ENCODE measurements at regions not wholly inside any gene's neighbourhood (a gene's known extent, or its start where the extent isn't known, plus 50 kb on each side); places are given as distances from the start of the nearest gene placed in this dataset.
"Not testable (repeated sequence)": the region's sequence is repeated elsewhere in the genome, so short reads cannot be mapped to it uniquely, and the experiment has no call there.

DNA sequence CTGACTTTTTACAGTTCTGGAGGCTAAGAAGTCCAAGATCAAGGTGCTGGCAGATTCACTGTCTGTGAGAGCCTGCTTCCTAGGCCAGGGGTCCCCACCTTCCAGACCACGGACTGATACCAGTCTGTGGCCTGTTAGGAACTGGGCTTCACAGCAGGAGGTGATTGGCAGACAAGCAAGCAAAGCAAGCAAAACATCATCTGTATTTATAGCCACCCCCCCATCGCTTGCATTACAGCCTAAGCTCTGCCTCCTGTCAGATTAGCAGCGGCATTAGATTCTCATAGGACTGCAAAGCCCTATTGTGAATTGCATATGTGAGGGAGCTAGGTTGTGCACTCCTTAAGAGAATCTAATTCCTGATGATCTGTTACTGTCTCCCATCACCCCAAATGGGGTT lies 194.7 kb upstream of the THRB start:
- no peak for DNase-seq (ENCODE audit: low read depth in 1 of 2, low spot score in 1 of 2)
- Histone ChIP-seq H3K27me3 (ENCODE audit: insufficient read depth, poor library complexity, severe bottlenecking) (no peaks in the 10 kb centered on the region), H3K27ac (replicated peaks) (no peak overlapping the region), H3K4me3 (replicated peaks; ENCODE audit: insufficient read depth, low read length) (no peak overlapping the region)
- TF ChIP-seq POLR2AphosphoS5 (IDR thresholded peaks at IDR 0.05; ENCODE audit: low read depth) (no peak), GABPA (IDR thresholded peaks at IDR 0.05; ENCODE audit: low read depth) (no peak), SPI1 (IDR thresholded peaks at IDR 0.05; ENCODE audit: borderline replicate concordance, low read depth) (no peak)
- TF ChIP-seq, protein P1, sequence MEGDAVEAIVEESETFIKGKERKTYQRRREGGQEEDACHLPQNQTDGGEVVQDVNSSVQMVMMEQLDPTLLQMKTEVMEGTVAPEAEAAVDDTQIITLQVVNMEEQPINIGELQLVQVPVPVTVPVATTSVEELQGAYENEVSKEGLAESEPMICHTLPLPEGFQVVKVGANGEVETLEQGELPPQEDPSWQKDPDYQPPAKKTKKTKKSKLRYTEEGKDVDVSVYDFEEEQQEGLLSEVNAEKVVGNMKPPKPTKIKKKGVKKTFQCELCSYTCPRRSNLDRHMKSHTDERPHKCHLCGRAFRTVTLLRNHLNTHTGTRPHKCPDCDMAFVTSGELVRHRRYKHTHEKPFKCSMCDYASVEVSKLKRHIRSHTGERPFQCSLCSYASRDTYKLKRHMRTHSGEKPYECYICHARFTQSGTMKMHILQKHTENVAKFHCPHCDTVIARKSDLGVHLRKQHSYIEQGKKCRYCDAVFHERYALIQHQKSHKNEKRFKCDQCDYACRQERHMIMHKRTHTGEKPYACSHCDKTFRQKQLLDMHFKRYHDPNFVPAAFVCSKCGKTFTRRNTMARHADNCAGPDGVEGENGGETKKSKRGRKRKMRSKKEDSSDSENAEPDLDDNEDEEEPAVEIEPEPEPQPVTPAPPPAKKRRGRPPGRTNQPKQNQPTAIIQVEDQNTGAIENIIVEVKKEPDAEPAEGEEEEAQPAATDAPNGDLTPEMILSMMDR (IDR thresholded peaks at IDR 0.05; ENCODE audit: insufficient read depth, low read length) = no peak
- TF ChIP-seq, protein P2, sequence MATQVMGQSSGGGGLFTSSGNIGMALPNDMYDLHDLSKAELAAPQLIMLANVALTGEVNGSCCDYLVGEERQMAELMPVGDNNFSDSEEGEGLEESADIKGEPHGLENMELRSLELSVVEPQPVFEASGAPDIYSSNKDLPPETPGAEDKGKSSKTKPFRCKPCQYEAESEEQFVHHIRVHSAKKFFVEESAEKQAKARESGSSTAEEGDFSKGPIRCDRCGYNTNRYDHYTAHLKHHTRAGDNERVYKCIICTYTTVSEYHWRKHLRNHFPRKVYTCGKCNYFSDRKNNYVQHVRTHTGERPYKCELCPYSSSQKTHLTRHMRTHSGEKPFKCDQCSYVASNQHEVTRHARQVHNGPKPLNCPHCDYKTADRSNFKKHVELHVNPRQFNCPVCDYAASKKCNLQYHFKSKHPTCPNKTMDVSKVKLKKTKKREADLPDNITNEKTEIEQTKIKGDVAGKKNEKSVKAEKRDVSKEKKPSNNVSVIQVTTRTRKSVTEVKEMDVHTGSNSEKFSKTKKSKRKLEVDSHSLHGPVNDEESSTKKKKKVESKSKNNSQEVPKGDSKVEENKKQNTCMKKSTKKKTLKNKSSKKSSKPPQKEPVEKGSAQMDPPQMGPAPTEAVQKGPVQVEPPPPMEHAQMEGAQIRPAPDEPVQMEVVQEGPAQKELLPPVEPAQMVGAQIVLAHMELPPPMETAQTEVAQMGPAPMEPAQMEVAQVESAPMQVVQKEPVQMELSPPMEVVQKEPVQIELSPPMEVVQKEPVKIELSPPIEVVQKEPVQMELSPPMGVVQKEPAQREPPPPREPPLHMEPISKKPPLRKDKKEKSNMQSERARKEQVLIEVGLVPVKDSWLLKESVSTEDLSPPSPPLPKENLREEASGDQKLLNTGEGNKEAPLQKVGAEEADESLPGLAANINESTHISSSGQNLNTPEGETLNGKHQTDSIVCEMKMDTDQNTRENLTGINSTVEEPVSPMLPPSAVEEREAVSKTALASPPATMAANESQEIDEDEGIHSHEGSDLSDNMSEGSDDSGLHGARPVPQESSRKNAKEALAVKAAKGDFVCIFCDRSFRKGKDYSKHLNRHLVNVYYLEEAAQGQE (IDR thresholded peaks at IDR 0.05; ENCODE audit: insufficient replicate concordance, low read depth) = no peak

DNA sequence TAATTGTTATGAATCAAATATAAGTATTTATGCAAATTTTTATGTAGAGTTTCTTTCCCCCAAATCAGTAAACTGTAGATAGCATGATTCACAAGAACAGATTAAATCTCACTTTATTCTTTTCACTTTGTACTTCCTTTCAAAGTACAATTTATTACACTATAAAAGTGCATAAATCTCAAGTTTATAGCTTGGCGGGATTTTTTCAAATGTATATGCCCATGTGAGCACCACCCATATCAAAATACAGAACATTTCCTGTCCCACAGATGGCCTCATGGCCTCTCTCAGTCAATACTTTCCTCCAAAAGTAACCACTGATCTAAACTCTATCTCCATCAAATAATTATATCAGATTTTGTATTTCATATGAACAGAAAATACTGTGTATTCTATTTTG lies 196.1 kb upstream of the THRB start:
- DNase-seq (ENCODE audit: low read depth in 1 of 2, low spot score in 1 of 2) = no peak
- Histone ChIP-seq H3K4me3 (replicated peaks; ENCODE audit: insufficient read depth, low read length) (no peak overlapping the region), H3K27me3 (ENCODE audit: insufficient read depth, poor library complexity, severe bottlenecking) (no peaks in the 10 kb centered on the region), H3K27ac (replicated peaks) (no peak overlapping the region)
- TF ChIP-seq SPI1 (IDR thresholded peaks at IDR 0.05; ENCODE audit: borderline replicate concordance, low read depth) (no peak), POLR2AphosphoS5 (IDR thresholded peaks at IDR 0.05; ENCODE audit: low read depth) (no peak), GABPA (IDR thresholded peaks at IDR 0.05; ENCODE audit: low read depth) (no peak)
- TF ChIP-seq, protein P1 (IDR thresholded peaks at IDR 0.05; ENCODE audit: insufficient read depth, low read length) = no peak
- TF ChIP-seq, protein P2 (IDR thresholded peaks at IDR 0.05; ENCODE audit: insufficient replicate concordance, low read depth) = no peak

DNA sequence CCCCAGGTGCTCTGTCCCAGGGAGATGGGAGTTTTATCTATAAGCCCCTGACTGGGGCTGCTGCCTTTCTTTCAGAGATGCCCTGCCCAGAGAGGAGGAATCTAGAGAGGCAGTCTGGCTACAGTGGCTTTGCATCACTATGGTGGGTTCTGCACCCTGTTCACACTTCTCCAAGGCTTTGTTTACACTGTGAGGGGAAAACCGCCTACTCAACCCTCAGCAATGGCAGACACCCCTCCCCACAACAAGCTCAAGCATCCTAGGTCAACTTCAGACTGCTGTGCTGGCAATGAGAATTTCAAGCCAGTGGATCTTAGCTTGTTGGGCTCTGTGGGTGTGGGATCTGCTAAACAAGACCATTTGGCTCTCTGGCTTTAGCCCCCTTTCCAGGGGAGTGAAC lies 204.4 kb upstream of the THRB start:
- H3K27me3 ChIP-seq (ENCODE audit: insufficient read depth, poor library complexity, severe bottlenecking); H3K27ac ChIP-seq (replicated peaks); H3K4me3 ChIP-seq (replicated peaks; ENCODE audit: insufficient read depth, low read length); DNase-seq (ENCODE audit: low read depth in 1 of 2, low spot score in 1 of 2): not testable (repeated sequence)

DNA sequence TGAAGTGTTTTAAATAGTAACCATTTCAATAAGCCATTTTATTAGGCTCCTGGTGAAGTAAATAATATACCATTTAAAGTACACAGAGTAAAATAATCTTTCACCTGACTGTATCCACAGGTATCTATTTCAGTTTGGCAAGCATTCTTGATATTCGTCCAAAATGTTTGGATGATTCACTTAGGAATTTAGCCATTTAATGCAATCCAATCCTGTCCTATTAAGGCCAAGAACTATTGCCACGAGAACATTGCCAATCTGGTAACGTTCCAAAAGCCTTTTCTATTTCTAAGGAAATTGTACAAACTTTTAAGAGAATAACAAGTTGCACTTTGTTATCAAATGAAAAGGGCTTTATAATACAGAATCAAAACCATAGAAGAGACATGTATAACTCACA lies 209.8 kb upstream of the THRB start:
- Histone ChIP-seq H3K4me3 (replicated peaks; ENCODE audit: insufficient read depth, low read length) (no peak overlapping the region), H3K27ac (replicated peaks) (no peak overlapping the region), H3K27me3 (ENCODE audit: insufficient read depth, poor library complexity, severe bottlenecking) (no peaks in the 10 kb centered on the region)
- no peak for DNase-seq (ENCODE audit: low read depth in 1 of 2, low spot score in 1 of 2)
- TF ChIP-seq SPI1 (IDR thresholded peaks at IDR 0.05; ENCODE audit: borderline replicate concordance, low read depth) = no peak
- TF ChIP-seq, protein P2 (IDR thresholded peaks at IDR 0.05; ENCODE audit: insufficient replicate concordance, low read depth) = no peak
- TF ChIP-seq GABPA (IDR thresholded peaks at IDR 0.05; ENCODE audit: low read depth) = no peak
- no peak for TF ChIP-seq POLR2AphosphoS5 (IDR thresholded peaks at IDR 0.05; ENCODE audit: low read depth)
- TF ChIP-seq, protein P1 (IDR thresholded peaks at IDR 0.05; ENCODE audit: insufficient read depth, low read length) = no peak
